ENCODE measurements at regions not wholly inside any gene's neighbourhood (a gene's known extent, or its start where the extent isn't known, plus 50 kb on each side); places are given as distances from the start of the nearest gene placed in this dataset.

DNA sequence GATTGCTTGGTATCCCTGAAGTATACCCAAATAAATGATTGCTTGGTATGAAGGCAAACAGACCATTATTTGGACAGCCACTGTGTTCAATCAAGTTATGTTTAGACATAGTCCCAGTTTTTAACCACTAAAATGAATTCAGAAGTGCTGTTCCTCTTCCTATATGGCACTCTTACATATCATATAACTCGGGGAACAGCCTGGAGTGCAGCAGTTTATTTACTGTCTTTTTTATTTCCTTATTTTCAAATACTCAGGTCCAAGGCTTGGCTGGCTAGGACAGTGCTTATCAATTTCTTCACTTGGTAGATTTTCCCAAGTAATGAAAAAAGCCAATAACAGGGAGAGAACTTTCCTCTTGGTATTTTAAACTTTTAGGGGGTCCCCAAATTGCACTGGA, 58.6 kb upstream of the CCDC112 start (continued):
- TF ChIP-seq, protein P1, sequence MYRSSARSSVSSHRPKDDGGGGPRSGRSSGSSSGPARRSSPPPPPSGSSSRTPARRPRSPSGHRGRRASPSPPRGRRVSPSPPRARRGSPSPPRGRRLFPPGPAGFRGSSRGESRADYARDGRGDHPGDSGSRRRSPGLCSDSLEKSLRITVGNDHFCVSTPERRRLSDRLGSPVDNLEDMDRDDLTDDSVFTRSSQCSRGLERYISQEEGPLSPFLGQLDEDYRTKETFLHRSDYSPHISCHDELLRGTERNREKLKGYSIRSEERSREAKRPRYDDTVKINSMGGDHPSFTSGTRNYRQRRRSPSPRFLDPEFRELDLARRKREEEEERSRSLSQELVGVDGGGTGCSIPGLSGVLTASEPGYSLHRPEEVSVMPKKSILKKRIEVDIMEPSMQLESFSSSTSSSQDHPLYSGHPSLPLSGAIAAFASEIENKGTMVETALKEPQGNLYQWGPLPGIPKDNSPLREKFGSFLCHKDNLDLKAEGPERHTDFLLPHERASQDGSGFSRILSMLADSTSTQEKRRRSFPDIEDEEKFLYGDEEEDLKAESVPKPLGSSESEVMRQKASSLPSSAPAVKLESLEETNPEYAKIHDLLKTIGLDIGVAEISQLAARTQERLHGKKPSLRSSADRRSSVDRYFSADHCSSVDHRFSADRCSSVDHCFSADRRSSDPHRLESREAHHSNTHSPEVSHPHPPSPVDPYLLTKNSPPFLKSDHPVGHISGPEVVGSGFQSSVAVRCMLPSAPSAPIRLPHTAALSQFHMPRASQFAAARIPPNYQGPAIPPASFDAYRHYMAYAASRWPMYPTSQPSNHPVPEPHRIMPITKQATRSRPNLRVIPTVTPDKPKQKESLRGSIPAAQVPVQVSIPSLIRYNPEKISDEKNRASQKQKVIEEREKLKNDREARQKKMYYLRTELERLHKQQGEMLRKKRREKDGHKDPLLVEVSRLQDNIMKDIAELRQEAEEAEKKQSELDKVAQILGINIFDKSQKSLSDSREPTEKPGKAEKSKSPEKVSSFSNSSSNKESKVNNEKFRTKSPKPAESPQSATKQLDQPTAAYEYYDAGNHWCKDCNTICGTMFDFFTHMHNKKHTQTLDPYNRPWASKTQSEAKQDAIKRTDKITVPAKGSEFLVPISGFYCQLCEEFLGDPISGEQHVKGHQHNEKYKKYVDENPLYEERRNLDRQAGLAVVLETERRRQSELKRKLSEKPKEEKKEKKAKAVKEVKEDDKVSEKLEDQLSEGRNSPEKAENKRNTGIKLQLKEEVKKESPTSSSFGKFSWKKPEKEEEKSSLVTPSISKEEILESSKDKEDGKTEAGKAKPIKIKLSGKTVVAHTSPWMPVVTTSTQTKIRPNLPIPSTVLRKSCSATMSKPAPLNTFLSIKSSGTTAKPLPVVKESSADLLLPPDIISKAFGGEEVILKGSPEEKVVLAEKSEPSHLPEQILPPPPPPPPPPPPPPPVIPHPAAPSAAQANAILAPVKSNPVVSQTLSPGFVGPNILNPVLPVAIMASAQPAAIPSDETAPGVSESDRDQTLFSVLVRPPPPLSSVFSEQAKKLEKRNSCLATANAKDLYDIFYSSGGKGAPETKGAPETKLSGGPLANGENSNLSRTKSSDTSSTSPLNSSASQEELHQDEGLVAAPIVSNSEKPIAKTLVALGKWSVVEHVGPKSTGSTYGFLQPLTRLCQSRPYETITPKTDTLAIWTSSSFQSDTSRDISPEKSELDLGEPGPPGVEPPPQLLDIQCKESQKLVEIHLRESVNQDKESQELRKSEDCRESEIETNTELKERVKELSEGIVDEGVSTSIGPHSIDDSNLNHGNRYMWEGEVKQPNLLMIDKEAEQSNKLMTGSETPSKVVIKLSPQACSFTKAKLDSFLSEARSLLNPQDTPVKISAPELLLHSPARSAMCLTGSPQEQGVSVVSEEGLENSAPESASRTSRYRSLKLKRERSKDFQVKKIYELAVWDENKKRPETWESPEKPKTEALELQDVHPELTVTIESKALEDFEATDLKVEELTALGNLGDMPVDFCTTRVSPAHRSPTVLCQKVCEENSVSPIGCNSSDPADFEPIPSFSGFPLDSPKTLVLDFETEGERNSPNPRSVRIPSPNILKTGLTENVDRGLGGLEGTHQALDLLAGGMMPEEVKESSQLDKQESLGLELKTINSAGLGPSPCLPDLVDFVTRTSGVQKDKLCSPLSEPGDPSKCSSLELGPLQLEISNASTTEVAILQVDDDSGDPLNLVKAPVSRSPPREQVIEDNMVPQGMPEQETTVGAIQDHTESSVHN (CRISPR knock-in tag; IDR thresholded peaks at IDR 0.05) = no peak

DNA sequence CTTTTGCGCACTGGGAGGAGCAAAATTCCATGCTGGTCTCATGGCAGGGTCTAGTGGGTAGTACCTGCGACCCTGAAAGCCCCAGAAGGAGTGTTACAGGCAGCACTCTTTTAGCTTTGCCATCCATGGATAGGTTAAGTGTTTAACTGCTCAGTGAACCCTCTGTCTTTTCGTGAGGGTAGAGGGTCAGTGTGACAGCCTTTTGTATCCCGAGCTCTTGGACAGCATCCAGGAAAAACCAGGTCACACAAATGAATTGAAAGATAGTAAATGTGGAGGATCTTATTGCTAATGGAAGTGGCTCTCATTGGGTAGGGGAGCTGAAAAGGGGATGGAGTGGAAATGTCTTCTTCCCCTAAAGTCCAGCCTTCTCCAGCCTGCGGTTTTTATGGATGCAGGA, 57.8 kb upstream of the CCDC112 start:
- no TSS peak for BruUV-seq (replicated peaks)
- ChIA-PET CTCF (ENCODE audit: low intra/inter-chr PET ratio, low total read pairs) (no interaction called here), POLR2A (no interaction called here)
- Histone ChIP-seq H3K27me3 (ENCODE audit: control insufficient read depth in 1 of 2, insufficient read depth in 2 of 2, low read length in 2 of 2) (no peaks in the 10 kb centered on the region; a peak in 1 of 5 replicates), H3K9ac (ENCODE audit: insufficient read depth, low read depth, low read length) (no peak overlapping the region), H3K27ac (ENCODE audit: extremely low read length, insufficient read depth, low read length) (no peak overlapping the region), H3K4me1 (ENCODE audit: insufficient read depth, low read length) (peaks cover 10% of the 10 kb centered on the region), H2AFZ (ENCODE audit: low read length) (no peak overlapping the region), H3K36me3 (replicated peaks in 1 of 2; ENCODE audit: control insufficient read depth in 1 of 2, insufficient read depth in 2 of 2, low read length in 2 of 2) (no peaks in the 10 kb centered on the region), H4K20me1 (ENCODE audit: insufficient read depth, low read length) (no peaks in the 10 kb centered on the region), H3K79me2 (ENCODE audit: insufficient read depth, low read length) (no peaks in the 10 kb centered on the region), H3K4me3 (replicated peaks in 1 of 3; ENCODE audit: insufficient read depth in 1 of 3, low read depth in 2 of 3, low read length in 3 of 3) (no peak overlapping the region), H3K4me2 (ENCODE audit: low read depth, low read length) (no peak overlapping the region), H3K9me3 (ENCODE audit: low read length) (no peaks in the 10 kb centered on the region)
- ATAC-seq (no peak), FAIRE-seq (no peak), DNase-seq (ENCODE audit: low spot score) (no peak)
- in situ Hi-C loops (cut with HindIII; ENCODE audit: extremely low pct_ligation_motif_present, low pct_unique_long_range_greater_than_20kb) = no loop called here
- intact Hi-C loops (cut with micrococcal nuclease; ENCODE audit: unreplicated experiment) = no loop called here
- WGBS (ENCODE audit: low lambda C conversion rate) = 0% methylated on average over 4 of the region's 5 CpGs
- TF ChIP-seq KLF16 (CRISPR knock-in tag; IDR thresholded peaks at IDR 0.05) (no peak), TOPORS (CRISPR knock-in tag; IDR thresholded peaks at IDR 0.05) (no peak), ESRRA (CRISPR knock-in tag; IDR thresholded peaks at IDR 0.05; ENCODE audit: low read depth) (no peak), ZNF713 (CRISPR knock-in tag; IDR thresholded peaks at IDR 0.05) (no peak), BORCS8-MEF2B (CRISPR knock-in tag; IDR thresholded peaks at IDR 0.05) (no peak), ZNF274 (CRISPR knock-in tag; IDR thresholded peaks at IDR 0.05) (no peak), ZNF333 (CRISPR knock-in tag; IDR thresholded peaks at IDR 0.05; ENCODE audit: borderline replicate concordance) (no peak), NFYB (CRISPR knock-in tag; IDR thresholded peaks at IDR 0.05) (no peak), ZZZ3 (CRISPR knock-in tag; IDR thresholded peaks at IDR 0.05; ENCODE audit: borderline replicate concordance) (no peak), MAF1 (CRISPR knock-in tag; IDR thresholded peaks at IDR 0.05; ENCODE audit: borderline replicate concordance) (no peak)
- TF ChIP-seq, protein P2, sequence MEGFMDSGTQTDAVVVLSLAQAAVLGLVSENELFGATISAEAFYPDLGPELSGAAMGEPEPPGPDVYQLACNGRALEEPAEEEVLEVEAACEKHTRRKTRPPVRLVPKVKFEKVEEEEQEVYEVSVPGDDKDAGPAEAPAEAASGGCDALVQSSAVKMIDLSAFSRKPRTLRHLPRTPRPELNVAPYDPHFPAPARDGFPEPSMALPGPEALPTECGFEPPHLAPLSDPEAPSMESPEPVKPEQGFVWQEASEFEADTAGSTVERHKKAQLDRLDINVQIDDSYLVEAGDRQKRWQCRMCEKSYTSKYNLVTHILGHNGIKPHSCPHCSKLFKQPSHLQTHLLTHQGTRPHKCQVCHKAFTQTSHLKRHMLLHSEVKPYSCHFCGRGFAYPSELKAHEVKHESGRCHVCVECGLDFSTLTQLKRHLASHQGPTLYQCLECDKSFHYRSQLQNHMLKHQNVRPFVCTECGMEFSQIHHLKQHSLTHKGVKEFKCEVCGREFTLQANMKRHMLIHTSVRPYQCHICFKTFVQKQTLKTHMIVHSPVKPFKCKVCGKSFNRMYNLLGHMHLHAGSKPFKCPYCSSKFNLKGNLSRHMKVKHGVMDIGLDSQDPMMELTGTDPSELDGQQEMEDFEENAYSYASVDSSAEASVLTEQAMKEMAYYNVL (CRISPR knock-in tag; IDR thresholded peaks at IDR 0.05; ENCODE audit: borderline replicate concordance) = no peak
- TF ChIP-seq, protein P3, sequence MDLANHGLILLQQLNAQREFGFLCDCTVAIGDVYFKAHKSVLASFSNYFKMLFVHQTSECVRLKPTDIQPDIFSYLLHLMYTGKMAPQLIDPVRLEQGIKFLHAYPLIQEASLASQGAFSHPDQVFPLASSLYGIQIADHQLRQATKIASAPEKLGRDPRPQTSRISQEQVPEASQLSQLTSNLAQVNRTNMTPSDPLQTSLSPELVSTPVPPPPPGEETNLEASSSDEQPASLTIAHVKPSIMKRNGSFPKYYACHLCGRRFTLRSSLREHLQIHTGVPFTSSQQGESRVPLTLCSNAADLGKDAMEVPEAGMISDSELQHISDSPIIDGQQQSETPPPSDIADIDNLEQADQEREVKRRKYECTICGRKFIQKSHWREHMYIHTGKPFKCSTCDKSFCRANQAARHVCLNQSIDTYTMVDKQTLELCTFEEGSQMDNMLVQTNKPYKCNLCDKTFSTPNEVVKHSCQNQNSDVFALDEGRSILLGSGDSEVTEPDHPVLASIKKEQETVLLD (CRISPR knock-in tag; IDR thresholded peaks at IDR 0.05; ENCODE audit: low read depth) = no peak
